NB4 (cell line): ENCODE measurements at regions not wholly inside any gene's neighbourhood (a gene's known extent, or its start where the extent isn't known, plus 50 kb on each side); places are given as distances from the start of the nearest gene placed in this dataset.

Source experiments
- POLR2A ChIP-seq: IDR thresholded peaks from 2 replicates; pipeline ENCODE4 v1.6.1; 2011; ENCODE audit warnings: mild to moderate bottlenecking; ENCODE audit not compliant: insufficient read length; ENCODE audit errors: extremely low read depth
- TF ChIP-seq, protein P1 (sequence below): IDR thresholded peaks from one replicate; pipeline ENCODE4 v1.5.1; 2012; ENCODE audit warnings: low read depth, low read length
- TF ChIP-seq, protein P2 (sequence below): IDR thresholded peaks from 2 replicates; pipeline ENCODE4 v1.6.1; 2011; ENCODE audit warnings: low read depth, low read length

DNA sequence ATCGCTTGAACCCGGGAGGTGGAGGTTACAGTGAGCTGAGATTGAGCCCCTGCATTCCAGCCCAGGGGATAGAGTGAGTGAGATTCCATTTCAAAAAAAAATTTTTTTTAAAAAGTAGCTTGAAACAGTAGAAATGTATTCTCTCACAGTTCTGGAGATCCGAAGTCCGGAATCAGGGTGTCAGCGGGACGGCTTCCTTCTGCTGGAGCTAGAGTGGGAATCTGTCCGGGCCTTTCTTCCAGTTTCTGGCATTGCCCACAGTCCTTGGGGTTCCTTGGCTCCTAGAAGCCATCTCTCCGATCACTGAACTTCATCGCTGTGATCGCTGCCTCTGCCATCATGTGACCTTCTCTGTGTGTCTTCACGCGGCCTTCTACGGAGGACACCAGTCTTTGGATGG is 181.2 kb upstream of the CIBAR2 start:
- TF ChIP-seq, protein P1, sequence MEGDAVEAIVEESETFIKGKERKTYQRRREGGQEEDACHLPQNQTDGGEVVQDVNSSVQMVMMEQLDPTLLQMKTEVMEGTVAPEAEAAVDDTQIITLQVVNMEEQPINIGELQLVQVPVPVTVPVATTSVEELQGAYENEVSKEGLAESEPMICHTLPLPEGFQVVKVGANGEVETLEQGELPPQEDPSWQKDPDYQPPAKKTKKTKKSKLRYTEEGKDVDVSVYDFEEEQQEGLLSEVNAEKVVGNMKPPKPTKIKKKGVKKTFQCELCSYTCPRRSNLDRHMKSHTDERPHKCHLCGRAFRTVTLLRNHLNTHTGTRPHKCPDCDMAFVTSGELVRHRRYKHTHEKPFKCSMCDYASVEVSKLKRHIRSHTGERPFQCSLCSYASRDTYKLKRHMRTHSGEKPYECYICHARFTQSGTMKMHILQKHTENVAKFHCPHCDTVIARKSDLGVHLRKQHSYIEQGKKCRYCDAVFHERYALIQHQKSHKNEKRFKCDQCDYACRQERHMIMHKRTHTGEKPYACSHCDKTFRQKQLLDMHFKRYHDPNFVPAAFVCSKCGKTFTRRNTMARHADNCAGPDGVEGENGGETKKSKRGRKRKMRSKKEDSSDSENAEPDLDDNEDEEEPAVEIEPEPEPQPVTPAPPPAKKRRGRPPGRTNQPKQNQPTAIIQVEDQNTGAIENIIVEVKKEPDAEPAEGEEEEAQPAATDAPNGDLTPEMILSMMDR: no peak
- no peak for TF ChIP-seq POLR2A
- TF ChIP-seq, protein P2, sequence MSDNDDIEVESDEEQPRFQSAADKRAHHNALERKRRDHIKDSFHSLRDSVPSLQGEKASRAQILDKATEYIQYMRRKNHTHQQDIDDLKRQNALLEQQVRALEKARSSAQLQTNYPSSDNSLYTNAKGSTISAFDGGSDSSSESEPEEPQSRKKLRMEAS: no peak
